Ishikawa (cell line): ENCODE measurements at regions not wholly inside any gene's neighbourhood (a gene's known extent, or its start where the extent isn't known, plus 50 kb on each side); places are given as distances from the start of the nearest gene placed in this dataset.
A peak's percentile ranks its signal among the peaks of the same experiment; 100 is the strongest.

Experiments used
- CEBPB ChIP-seq: IDR thresholded peaks from 2 replicates; pipeline ENCODE4 v1.6.1; 2012
- CREB1 ChIP-seq: IDR thresholded peaks from 2 replicates; pipeline ENCODE4 v1.6.1; 2012; ENCODE audit warnings: low read depth
- EGR1 ChIP-seq: IDR thresholded peaks from 2 replicates; pipeline ENCODE4 v1.6.1; 2012
- EP300 ChIP-seq: IDR thresholded peaks from 2 replicates; pipeline ENCODE4 v1.6.1; 2012; ENCODE audit warnings: borderline replicate concordance
- FOXM1 ChIP-seq: IDR thresholded peaks from 2 replicates; pipeline ENCODE4 v1.6.1; 2012; ENCODE audit warnings: low read depth, borderline replicate concordance
- MAX ChIP-seq: IDR thresholded peaks from 2 replicates; pipeline ENCODE4 v1.6.1; 2012
- NFIC ChIP-seq: IDR thresholded peaks from 2 replicates; pipeline ENCODE4 v1.6.1; 2012
- RAD21 ChIP-seq: IDR thresholded peaks from 2 replicates; pipeline ENCODE4 v1.6.1; 2012; ENCODE audit warnings: low read depth
- REST ChIP-seq: IDR thresholded peaks from 2 replicates; pipeline ENCODE4 v1.6.1; 2012; ENCODE audit warnings: low read depth, mild to moderate bottlenecking
- TAF1 ChIP-seq: IDR thresholded peaks from 2 replicates; pipeline ENCODE4 v1.6.1; 2012; ENCODE audit warnings: low read depth, mild to moderate bottlenecking
- TCF12 ChIP-seq: IDR thresholded peaks from 2 replicates; pipeline ENCODE4 v1.6.1; 2012; ENCODE audit warnings: low read depth
- TEAD4 ChIP-seq: IDR thresholded peaks from 2 replicates; pipeline ENCODE4 v1.6.1; 2012
- YY1 ChIP-seq: IDR thresholded peaks from 2 replicates; pipeline ENCODE4 v1.6.1; 2012; ENCODE audit warnings: low read depth
- ZBTB7A ChIP-seq: IDR thresholded peaks from 2 replicates; pipeline ENCODE4 v1.6.1; 2012; ENCODE audit warnings: low read depth
- TF ChIP-seq, protein P1 (sequence below): IDR thresholded peaks from 2 replicates; pipeline ENCODE4 v1.6.1; 2012

DNA sequence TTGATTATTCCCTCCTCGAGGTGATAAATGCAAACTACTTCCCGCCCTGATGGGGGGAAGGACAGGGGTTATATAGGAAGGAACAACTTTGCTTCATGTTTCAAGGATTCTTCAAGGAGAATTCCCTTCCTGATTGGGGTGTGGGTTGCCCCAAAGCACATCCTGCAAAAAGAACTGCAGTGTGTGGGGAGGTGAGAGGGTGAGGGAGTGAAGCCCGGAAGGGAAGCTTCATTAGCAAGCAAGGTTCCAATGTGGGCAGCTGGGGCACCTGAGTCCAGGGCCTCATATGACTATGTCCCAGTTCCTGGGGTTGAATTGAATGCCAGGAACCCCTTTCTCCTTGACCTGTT lies 326.0 kb downstream of the MN1 start:
- TF ChIP-seq YY1 (no peak), RAD21 (no peak), EGR1 (no peak)

DNA sequence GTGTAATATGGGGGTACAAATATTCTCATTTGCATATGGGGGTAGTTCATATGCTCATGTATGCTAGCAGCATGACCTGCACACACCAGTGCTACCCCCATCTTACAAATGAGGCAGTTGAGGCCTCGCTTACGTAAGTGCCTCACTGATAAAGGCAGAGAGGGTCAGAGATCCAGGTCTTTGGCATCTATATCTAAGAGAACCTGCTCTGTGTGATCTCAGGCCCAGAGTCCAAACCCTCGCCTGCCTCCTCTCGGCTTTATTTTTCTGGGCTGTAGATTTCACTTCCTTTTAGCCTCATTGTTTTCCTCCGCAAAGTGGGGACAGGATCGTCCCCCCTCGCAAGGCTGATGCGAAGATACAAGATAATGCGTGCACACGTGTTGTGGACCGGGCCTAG lies 325.2 kb downstream of the MN1 start:
- no peak for TF ChIP-seq EP300
- no peak for TF ChIP-seq NFIC
- no peak for TF ChIP-seq ZBTB7A
- TF ChIP-seq CREB1 = no peak
- no peak for TF ChIP-seq MAX
- TF ChIP-seq FOXM1 = no peak
- no peak for TF ChIP-seq TEAD4
- no peak for TF ChIP-seq TAF1
- TF ChIP-seq CEBPB = no peak
- no peak for TF ChIP-seq RAD21
- TF ChIP-seq YY1 = no peak
- no peak for TF ChIP-seq REST
- no peak for TF ChIP-seq TCF12
- TF ChIP-seq EGR1 = no peak
- TF ChIP-seq, protein P1, sequence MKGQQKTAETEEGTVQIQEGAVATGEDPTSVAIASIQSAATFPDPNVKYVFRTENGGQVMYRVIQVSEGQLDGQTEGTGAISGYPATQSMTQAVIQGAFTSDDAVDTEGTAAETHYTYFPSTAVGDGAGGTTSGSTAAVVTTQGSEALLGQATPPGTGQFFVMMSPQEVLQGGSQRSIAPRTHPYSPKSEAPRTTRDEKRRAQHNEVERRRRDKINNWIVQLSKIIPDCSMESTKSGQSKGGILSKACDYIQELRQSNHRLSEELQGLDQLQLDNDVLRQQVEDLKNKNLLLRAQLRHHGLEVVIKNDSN = no peak

DNA sequence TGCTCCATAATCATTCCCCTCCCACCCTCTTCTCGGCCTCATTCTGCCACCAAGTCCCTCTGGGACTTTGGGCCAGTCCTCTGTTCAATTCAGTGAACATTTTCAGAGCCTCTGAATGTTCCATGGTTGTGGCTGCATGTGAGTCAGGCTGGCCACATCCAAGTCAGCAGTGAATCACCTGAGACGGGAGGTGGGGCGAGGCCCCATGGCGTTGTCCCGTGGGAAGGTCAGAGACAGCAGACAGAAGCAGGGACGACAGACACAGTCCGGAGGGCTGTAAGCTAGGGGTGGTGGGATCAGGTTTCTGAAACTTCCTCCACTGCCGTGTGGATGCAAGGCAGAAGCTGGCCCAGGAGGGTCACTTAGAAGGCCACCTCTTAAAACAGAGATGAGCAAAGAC lies 324.8 kb downstream of the MN1 start:
- TF ChIP-seq EP300 (peak; percentile 50; the same call in 1 of the 2 replicates), TCF12 (no peak), CEBPB (no peak), CREB1 (no peak), NFIC (no peak), REST (no peak), RAD21 (no peak), TEAD4 (no peak)

DNA sequence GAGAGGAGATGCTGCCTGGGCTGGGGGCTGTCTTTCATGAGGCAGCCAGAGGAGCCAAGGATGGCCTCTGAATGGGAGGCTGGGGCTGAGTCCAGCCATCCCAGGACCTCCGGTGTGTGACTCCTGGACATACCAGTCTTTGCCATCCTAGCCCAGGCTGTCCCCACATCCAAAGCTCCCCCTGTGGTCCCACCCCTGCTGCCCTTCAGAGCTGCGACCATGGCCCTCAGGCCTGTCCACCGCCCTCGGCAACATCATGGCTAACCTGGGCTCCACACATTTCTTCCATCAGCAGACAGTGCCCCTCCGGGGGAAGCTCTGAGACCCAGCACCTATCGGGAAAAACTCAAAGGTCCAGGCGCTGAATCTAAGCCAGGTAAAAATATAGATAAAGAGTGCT lies 324.4 kb downstream of the MN1 start:
- no peak for TF ChIP-seq ZBTB7A
- TF ChIP-seq FOXM1 = no peak
- TF ChIP-seq YY1 = no peak
- TF ChIP-seq RAD21 = no peak
- TF ChIP-seq TAF1 = no peak
- no peak for TF ChIP-seq MAX
- TF ChIP-seq CEBPB = no peak
- TF ChIP-seq, protein P1 = no peak
- no peak for TF ChIP-seq TEAD4
- TF ChIP-seq REST = no peak

DNA sequence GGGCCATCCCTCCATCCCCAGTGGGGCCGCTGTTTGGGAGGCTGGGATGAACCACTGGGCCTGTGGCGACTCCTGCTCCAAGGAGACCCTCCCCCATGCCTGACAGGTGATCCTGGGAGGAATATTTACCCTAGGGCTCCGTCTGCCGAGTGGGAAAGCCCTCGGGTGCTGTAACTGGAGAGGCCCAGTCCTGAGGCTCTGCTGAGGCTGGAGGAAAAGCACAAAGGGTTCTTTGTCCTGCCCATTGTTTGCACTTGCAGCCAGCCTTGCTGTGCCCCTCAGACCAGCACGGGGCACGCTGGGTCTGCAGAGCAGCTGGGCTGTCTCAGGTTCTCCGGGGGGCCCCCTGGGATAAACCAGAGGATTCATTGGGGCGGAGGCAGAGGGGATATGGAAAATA lies 321.1 kb downstream of the MN1 start:
- TF ChIP-seq CEBPB = no peak
- no peak for TF ChIP-seq REST
- no peak for TF ChIP-seq FOXM1
- TF ChIP-seq TAF1 = no peak
- no peak for TF ChIP-seq ZBTB7A
- no peak for TF ChIP-seq NFIC
- peak; percentile 64; the same call in 1 of the 2 replicates for TF ChIP-seq TCF12
